Ishikawa (cell line): ENCODE measurements at regions not wholly inside any gene's neighbourhood (a gene's known extent, or its start where the extent isn't known, plus 50 kb on each side); places are given as distances from the start of the nearest gene placed in this dataset.

Experiments used
- CEBPB ChIP-seq: IDR thresholded peaks from 2 replicates; pipeline ENCODE4 v1.6.1; 2012
- CREB1 ChIP-seq: IDR thresholded peaks from 2 replicates; pipeline ENCODE4 v1.6.1; 2012; ENCODE audit warnings: low read depth
- EGR1 ChIP-seq: IDR thresholded peaks from 2 replicates; pipeline ENCODE4 v1.6.1; 2012
- EP300 ChIP-seq: IDR thresholded peaks from 2 replicates; pipeline ENCODE4 v1.6.1; 2012; ENCODE audit warnings: borderline replicate concordance
- FOXM1 ChIP-seq: IDR thresholded peaks from 2 replicates; pipeline ENCODE4 v1.6.1; 2012; ENCODE audit warnings: low read depth, borderline replicate concordance
- NFIC ChIP-seq: IDR thresholded peaks from 2 replicates; pipeline ENCODE4 v1.6.1; 2012
- RAD21 ChIP-seq: IDR thresholded peaks from 2 replicates; pipeline ENCODE4 v1.6.1; 2012; ENCODE audit warnings: low read depth
- TAF1 ChIP-seq: IDR thresholded peaks from 2 replicates; pipeline ENCODE4 v1.6.1; 2012; ENCODE audit warnings: low read depth, mild to moderate bottlenecking
- TCF12 ChIP-seq: IDR thresholded peaks from 2 replicates; pipeline ENCODE4 v1.6.1; 2012; ENCODE audit warnings: low read depth
- TEAD4 ChIP-seq: IDR thresholded peaks from 2 replicates; pipeline ENCODE4 v1.6.1; 2012
- YY1 ChIP-seq: IDR thresholded peaks from 2 replicates; pipeline ENCODE4 v1.6.1; 2012; ENCODE audit warnings: low read depth
- ZBTB7A ChIP-seq: IDR thresholded peaks from 2 replicates; pipeline ENCODE4 v1.6.1; 2012; ENCODE audit warnings: low read depth
- TF ChIP-seq, protein P1 (sequence below): IDR thresholded peaks from 2 replicates; pipeline ENCODE4 v1.6.1; 2012
- TF ChIP-seq, protein P2 (sequence below): IDR thresholded peaks from 2 replicates; pipeline ENCODE4 v1.6.1; 2012; ENCODE audit warnings: low read depth, mild to moderate bottlenecking
- TF ChIP-seq, protein P3 (sequence below): IDR thresholded peaks from 2 replicates; pipeline ENCODE4 v1.6.1; 2012

DNA sequence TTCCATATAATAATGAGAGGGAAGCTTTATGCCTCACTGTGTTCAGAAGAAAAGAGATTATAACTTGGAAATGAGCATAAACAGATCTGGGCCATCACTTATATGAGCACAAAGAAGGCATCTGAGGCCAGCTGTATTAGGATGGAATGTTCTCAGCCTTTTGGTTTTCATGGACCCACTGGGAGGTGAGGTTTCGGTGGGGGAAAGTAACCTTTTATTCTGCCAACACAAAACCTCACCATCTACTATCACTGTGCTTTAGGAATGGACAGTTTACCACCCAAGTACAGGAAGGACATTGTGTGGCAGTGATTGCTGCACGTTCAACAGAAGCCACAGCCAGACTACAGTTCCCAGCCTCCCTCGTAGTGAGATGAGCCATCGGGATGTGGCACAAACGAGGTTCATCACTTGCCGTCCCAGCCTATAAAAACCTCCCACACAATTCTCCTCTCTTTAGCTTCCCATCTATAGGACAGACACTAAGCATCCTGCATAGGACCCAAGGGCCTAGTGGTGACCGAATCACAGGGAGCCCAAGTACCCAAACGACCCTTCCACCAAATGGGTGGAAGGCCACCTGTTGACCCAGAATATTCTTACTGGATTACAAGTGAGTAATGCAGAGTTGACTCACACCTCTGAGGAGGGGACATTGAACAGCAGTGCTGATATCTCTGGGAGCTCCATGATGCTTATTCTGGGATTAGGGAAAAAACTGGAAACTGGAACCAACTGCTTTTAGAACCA, 121.5 kb upstream of the RAG2 start:
- no peak for TF ChIP-seq TAF1

DNA sequence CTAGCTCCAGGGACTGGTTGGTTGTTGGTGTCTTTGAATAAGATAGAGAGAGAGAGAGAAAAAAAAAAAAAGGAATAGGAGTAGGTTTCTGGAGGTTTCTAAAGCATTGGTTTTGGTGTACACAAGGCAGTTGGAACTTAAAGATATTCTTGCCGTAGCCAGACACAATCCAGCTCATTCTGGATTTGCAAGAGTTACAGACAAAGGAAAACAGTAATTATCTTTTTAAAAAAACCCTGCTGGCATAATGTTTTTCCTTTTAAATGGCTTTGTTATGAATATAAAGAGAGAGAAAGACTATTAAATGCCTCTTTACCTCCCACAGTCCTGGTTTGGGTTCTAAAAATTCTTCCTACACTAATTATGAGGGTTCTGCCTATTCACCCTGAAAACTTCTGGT, 120.4 kb upstream of the RAG2 start:
- TF ChIP-seq ZBTB7A (no peak), YY1 (no peak), TEAD4 (no peak), NFIC (no peak), FOXM1 (no peak), CREB1 (no peak)
- TF ChIP-seq, protein P1, sequence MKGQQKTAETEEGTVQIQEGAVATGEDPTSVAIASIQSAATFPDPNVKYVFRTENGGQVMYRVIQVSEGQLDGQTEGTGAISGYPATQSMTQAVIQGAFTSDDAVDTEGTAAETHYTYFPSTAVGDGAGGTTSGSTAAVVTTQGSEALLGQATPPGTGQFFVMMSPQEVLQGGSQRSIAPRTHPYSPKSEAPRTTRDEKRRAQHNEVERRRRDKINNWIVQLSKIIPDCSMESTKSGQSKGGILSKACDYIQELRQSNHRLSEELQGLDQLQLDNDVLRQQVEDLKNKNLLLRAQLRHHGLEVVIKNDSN: no peak

DNA sequence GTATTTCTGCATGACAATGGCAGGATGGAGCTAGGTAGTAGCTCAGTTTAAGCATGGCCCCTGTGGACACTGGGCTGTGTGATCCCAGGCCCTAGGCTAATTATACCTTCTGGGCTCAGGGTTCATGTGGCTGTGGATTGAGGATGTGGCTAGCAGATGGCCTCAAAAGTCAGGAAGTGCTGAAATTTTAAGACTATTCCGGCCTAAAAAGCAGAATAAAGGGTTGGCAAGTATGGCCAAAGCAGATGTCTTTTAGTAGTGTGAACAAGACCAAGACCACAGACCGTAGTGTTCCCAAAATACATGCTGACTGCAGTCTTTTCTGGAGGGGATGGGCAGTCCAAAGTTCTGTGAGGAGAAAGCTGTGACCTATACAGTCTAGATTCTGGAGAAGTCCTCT, 115.7 kb upstream of the RAG2 start:
- TF ChIP-seq, protein P2, sequence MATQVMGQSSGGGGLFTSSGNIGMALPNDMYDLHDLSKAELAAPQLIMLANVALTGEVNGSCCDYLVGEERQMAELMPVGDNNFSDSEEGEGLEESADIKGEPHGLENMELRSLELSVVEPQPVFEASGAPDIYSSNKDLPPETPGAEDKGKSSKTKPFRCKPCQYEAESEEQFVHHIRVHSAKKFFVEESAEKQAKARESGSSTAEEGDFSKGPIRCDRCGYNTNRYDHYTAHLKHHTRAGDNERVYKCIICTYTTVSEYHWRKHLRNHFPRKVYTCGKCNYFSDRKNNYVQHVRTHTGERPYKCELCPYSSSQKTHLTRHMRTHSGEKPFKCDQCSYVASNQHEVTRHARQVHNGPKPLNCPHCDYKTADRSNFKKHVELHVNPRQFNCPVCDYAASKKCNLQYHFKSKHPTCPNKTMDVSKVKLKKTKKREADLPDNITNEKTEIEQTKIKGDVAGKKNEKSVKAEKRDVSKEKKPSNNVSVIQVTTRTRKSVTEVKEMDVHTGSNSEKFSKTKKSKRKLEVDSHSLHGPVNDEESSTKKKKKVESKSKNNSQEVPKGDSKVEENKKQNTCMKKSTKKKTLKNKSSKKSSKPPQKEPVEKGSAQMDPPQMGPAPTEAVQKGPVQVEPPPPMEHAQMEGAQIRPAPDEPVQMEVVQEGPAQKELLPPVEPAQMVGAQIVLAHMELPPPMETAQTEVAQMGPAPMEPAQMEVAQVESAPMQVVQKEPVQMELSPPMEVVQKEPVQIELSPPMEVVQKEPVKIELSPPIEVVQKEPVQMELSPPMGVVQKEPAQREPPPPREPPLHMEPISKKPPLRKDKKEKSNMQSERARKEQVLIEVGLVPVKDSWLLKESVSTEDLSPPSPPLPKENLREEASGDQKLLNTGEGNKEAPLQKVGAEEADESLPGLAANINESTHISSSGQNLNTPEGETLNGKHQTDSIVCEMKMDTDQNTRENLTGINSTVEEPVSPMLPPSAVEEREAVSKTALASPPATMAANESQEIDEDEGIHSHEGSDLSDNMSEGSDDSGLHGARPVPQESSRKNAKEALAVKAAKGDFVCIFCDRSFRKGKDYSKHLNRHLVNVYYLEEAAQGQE: no peak
- TF ChIP-seq TAF1 (no peak), EP300 (no peak), ZBTB7A (no peak), CEBPB (no peak), CREB1 (no peak), TCF12 (no peak), EGR1 (no peak), YY1 (no peak), RAD21 (no peak), TEAD4 (no peak), NFIC (no peak), FOXM1 (no peak)
- TF ChIP-seq, protein P1: no peak
- TF ChIP-seq, protein P3, sequence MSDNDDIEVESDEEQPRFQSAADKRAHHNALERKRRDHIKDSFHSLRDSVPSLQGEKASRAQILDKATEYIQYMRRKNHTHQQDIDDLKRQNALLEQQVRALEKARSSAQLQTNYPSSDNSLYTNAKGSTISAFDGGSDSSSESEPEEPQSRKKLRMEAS: no peak

DNA sequence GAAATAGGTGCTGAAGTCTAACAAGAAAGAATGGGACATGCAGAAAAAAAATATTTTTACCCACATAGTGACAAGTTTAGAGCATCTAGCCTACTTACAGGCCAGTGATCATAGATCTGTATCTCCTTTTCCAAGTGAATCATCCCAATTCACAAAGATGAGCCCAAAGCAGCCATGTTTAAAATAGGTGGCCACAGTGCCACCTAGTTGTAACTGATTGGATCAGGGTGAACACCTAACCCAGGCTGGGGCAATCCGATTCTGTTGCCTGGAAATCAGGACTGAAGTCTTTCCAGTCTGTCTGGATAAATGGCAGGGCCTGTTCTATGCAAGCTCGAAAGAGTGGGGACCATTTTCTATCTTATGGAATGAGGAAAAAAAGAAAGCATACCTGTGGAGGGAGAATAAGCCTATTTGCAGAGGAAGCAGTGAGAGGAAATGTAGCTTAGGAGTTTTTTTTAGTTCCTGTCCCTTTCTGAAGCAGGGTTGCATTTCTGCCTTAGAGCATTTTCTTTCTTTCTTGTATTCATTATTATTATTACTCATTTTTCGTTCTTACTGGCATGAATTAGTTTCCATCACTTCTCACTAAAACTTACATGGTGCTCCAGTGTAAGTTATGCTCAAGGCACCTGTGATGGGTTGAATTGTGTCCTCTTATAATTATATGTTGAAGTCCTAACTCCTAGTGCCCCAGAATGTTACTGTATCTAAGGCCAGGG, 113.2 kb upstream of the RAG2 start:
- TF ChIP-seq YY1 (peak; percentile 29; the same call in 1 of the 2 replicates), TEAD4 (no peak)
